Fibroblast of villous mesenchyme (primary cell): ENCODE measurements at regions not wholly inside any gene's neighbourhood (a gene's known extent, or its start where the extent isn't known, plus 50 kb on each side); places are given as distances from the start of the nearest gene placed in this dataset.

ENCODE experiments used
- DNase-seq: peaks from one replicate; pipeline ENCODE4 v3.0.0-alpha.2; 2010; ENCODE audit warnings: low read depth
- H3K4me3 ChIP-seq: 2 replicates; pipeline ENCODE4 v1.5.1; 2011; ENCODE audit warnings: low read depth, mild to moderate bottlenecking, low read length
- TF ChIP-seq, protein P1 (sequence below): IDR thresholded peaks from 2 replicates; pipeline ENCODE4 v1.5.1; 2012; ENCODE audit warnings: low read depth, mild to moderate bottlenecking, low read length; ENCODE audit not compliant: insufficient read depth

DNA sequence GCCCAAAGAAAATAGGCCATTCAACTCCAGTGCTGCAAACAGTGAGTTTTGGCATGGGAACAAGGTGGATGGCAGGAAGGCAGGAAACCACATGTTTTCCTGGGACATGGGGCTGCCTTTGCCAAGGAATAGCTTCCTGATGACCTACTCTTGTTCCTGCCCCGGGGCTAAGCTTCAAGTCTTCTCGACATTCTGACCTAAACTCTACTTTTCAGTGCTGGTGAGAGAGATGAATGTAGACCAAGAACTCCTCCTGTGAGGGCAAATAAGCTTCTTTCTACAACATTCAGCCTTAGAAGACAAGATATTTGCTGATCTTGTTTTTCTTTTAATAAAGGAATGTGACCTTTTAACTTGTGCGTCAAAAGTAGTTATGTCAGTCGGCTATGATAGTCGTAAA lies 199.0 kb downstream of the GPR37 start:
- no peak overlapping the region for H3K4me3 ChIP-seq
- peak; percentile 20 for DNase-seq
- TF ChIP-seq, protein P1, sequence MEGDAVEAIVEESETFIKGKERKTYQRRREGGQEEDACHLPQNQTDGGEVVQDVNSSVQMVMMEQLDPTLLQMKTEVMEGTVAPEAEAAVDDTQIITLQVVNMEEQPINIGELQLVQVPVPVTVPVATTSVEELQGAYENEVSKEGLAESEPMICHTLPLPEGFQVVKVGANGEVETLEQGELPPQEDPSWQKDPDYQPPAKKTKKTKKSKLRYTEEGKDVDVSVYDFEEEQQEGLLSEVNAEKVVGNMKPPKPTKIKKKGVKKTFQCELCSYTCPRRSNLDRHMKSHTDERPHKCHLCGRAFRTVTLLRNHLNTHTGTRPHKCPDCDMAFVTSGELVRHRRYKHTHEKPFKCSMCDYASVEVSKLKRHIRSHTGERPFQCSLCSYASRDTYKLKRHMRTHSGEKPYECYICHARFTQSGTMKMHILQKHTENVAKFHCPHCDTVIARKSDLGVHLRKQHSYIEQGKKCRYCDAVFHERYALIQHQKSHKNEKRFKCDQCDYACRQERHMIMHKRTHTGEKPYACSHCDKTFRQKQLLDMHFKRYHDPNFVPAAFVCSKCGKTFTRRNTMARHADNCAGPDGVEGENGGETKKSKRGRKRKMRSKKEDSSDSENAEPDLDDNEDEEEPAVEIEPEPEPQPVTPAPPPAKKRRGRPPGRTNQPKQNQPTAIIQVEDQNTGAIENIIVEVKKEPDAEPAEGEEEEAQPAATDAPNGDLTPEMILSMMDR = no peak

DNA sequence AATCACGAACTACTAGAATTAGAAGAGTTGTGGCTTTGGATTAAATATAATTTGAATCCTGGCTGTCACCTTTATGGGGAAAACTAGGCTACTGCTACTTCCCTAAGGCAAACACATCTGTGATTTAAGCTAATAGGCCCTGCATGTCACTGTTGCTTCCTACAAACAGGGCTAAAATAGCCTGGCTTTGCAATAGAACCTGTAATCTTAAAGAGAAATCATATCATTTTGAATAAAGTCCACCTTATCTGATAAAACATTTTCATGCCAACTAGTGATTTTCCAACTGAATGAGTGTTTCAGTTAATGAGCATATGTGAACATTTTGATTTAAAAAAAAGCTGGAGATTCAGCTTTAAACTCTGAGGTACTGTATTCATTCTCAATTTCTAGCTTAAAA lies 208.0 kb downstream of the GPR37 start:
- DNase-seq = no peak
- no peak overlapping the region for H3K4me3 ChIP-seq
- TF ChIP-seq, protein P1 = no peak

DNA sequence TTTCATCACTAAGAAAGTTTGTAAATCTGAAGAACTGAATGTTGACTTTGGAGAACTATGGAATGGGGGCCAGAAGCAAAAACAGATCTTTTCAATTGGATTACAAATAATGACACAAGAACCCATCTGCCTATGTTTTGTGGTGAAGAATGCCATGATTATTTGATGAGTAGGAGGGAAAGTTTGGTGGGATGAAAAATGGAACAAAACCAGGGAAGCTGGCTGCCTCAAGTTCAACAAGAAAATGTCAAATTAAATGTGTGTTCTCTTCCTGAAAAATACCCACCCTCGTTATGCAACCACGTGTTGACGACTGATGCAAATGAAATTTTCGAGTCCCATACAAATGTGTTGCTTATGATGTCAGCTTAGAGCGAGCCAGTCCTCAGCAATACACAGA lies 208.5 kb downstream of the GPR37 start:
- no peak overlapping the region for H3K4me3 ChIP-seq
- no peak for DNase-seq
- TF ChIP-seq, protein P1 = no peak

DNA sequence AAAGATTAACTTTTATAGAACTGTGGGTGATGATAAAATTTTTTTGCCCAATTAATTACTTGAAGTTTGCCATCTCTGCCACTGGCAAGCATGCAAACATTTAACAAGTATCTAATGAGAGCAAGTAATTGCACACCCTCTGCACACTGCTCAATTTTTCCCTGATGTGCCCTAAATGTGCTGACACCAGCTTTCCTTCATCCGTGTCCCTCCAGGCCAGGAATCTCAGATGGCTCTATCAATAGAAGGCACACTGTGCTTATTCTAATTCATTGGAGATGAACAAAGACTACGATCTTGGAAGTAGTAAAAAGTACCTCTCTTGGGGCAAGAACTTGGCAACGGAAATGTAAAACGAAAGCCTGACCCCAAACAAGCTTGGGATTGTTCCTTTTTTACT lies 212.1 kb downstream of the GPR37 start:
- no peak for DNase-seq
- TF ChIP-seq, protein P1 = no peak
- H3K4me3 ChIP-seq = no peak overlapping the region

DNA sequence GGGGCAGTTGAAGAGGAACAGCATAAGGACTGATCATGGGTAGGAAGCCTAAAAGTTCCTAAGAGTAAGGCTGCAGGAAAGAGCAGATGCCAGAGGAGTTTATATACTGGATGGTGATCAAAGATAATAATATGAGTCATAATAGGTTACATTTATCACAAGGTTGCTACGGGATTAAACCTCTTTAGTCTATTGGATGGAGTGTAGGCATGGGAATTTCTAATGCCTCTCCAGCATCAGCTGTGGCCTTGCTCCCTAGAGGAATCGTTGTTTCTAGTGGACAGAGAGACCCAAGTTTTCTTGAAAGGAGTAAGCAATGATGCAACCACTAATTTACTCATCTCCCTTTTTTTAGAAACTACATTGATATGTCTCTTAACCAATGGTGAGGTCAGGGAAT lies 213.4 kb downstream of the GPR37 start:
- DNase-seq = no peak
- TF ChIP-seq, protein P1 = no peak
- no peak overlapping the region for H3K4me3 ChIP-seq

DNA sequence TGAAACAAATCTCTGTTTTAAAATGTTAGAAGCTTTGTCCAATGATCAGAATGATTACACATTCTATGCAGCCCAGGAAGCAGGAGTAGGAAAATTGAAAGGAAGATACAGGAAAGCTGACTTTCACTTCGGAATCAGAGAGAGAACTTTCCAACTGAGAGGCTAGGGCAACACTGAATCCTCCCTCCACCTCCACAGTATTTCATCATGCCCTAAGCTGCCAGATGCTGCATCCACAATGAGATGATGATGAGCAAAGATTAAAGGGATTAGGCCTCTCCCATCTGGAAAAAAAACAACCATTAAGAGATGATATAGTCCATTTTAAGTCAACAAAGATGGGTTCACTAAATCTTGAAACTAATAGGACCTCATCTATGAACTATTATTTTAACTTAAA lies 215.6 kb downstream of the GPR37 start:
- no peak overlapping the region for H3K4me3 ChIP-seq

DNA sequence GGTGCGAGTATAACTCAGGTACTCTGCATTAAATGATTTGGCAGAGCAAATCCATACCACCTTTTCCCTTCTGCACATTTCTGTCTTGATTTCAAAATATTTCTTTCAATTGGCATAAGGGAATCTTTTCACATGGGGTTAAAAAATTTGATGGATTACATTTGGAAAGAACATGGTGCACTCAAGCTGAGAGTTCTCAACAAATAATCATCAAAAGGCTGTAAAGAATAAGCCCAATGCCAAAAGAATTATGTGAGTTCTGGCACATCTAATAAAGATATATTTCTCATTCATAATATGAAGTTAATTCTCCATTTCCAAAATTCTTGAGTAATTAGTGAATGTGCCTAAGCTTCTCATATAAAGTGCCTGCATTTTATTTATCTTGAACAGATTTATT lies 223.1 kb downstream of the GPR37 start:
- TF ChIP-seq, protein P1 = no peak
- H3K4me3 ChIP-seq = no peak overlapping the region
- no peak for DNase-seq

More for the DNA sequence above, 215.6 kb downstream of the GPR37 start:
- TF ChIP-seq, protein P1 = no peak
- peak; percentile 45 for DNase-seq
